RWPE1 (cell line): ENCODE measurements at regions not wholly inside any gene's neighbourhood (a gene's known extent, or its start where the extent isn't known, plus 50 kb on each side); places are given as distances from the start of the nearest gene placed in this dataset.
"Not testable (repeated sequence)": the region's sequence is repeated elsewhere in the genome, so short reads cannot be mapped to it uniquely, and the experiment has no call there.

ENCODE experiments used
- CTCF ChIA-PET: fragments of 350-600 bp; sonication (Branson Sonifier 250); formaldehyde crosslinking; extraction: SDS; loops from one replicate; lab custom pipeline; 2021; lab: Yijun Ruan, JAX
- POLR2A ChIA-PET: fragments of 400-600 bp; formaldehyde crosslinking; extraction: SDS; loops from one replicate; lab custom pipeline; 2020; ENCODE audit warnings: antibody characterized with exemption; ENCODE audit not compliant: low non-redundant PET; lab: Yijun Ruan, JAX
- DNase-seq: peaks from one replicate; pipeline ENCODE4 v3.0.0; 2012; ENCODE audit warnings: low spot score
- H3K27ac ChIP-seq: fragments of 450-650 bp; 2 replicates; pipeline ENCODE4 v1.5.1; 2017
- TF ChIP-seq, protein P1 (sequence below): fragments of 450-650 bp; conservative IDR thresholded peaks from 2 replicates; pipeline ENCODE4 v1.5.1; 2017; ENCODE audit warnings: low read depth, mild to moderate bottlenecking

DNA sequence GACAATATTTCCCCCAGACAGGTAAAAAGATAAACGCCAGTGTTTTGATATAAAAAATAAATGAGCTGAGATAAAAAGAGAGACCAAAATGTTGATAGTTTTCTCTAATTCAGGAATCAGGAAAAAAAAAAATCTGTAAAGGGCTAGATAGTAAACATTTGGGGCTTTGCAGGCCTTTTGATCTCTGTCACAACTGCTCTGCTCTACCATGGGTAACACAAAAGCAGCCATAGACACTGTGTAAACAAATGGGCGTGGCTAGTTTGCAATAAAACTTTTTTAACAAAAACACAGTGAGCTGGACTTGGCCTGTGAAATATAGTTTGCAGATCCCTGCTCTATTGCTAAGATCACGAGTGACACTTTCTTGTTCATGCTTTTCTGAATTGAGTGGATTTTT lies 219.1 kb upstream of the STXBP5 start:
- no peak overlapping the region for H3K27ac ChIP-seq
- TF ChIP-seq, protein P1, sequence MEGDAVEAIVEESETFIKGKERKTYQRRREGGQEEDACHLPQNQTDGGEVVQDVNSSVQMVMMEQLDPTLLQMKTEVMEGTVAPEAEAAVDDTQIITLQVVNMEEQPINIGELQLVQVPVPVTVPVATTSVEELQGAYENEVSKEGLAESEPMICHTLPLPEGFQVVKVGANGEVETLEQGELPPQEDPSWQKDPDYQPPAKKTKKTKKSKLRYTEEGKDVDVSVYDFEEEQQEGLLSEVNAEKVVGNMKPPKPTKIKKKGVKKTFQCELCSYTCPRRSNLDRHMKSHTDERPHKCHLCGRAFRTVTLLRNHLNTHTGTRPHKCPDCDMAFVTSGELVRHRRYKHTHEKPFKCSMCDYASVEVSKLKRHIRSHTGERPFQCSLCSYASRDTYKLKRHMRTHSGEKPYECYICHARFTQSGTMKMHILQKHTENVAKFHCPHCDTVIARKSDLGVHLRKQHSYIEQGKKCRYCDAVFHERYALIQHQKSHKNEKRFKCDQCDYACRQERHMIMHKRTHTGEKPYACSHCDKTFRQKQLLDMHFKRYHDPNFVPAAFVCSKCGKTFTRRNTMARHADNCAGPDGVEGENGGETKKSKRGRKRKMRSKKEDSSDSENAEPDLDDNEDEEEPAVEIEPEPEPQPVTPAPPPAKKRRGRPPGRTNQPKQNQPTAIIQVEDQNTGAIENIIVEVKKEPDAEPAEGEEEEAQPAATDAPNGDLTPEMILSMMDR, result no peak
- ChIA-PET CTCF (interaction anchor here (0.6 kb wide), 1 partner anchor 1250 kb away, joined by 4 read pairs; no protein-coding TSS in a partner anchor), POLR2A (no interaction called here)
- DNase-seq, result no peak

DNA sequence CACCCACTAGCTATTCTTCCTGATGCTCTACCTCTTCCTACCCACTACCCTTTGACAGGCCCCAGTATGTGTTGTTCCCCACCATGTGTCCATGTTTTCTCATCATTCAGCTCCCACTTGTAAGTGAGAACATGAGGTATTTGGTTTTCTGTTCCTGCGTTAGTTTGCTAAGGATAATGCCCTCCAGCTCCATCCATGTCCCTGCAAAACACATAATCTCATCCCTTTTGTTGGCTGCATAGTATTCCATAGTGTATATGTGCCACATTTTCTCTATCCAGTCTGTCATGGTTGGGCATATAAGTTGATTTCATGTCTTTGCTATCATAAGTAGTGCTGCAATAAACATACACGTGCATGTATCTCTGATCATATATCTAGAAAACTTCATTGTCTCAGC lies 218.3 kb upstream of the STXBP5 start:
- no peak overlapping the region for H3K27ac ChIP-seq
- ChIA-PET CTCF (no interaction called here), POLR2A (no interaction called here)
- no peak for DNase-seq
- TF ChIP-seq, protein P1, result no peak

DNA sequence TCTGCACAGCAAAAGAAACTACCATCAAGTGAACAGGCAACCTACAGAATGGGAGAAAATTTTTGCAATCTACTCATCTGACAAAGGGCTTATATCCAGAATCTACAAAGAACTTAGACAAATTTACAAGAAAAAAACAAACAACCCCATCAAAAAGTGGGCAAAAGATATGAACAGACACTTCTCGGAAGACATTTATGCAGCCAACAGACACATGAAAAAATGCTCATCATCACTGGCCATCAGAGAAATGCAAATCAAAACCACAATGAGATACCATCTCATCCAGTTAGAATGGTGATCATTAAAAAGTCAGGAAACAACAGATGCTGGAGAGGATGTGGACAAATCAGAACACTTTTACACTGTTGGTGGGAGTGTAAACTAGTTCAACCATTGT lies 216.3 kb upstream of the STXBP5 start:
- POLR2A ChIA-PET, H3K27ac ChIP-seq: not testable (repeated sequence)

DNA sequence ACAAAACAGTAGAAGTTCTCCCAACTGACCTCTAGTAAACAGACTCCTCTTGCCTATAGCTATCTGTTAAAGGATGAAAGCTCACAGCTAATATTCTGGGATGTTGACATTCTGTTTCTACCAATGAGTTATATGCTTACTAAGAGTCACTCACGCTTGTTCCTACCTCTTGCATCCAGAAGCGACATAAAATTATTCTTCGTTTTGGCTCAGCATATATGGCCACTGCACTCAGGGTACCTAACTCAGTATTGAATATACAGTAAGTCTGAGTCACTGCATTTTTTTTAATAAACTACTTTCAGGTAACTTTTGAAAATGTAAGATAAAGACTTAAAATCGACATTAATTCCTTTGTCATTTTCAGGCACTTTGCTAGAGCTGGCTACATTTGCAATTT lies 214.4 kb upstream of the STXBP5 start:
- H3K27ac ChIP-seq, result no peak overlapping the region
- no peak for DNase-seq
- ChIA-PET POLR2A (no interaction called here), CTCF (interaction anchor here (0.7 kb wide), 1 partner anchor 239 kb away, joined by 3 read pairs; no protein-coding TSS in a partner anchor)
- TF ChIP-seq, protein P1, result no peak

More for the DNA sequence above, 216.3 kb upstream of the STXBP5 start:
- DNase-seq, CTCF ChIA-PET: not testable (repeated sequence)

DNA sequence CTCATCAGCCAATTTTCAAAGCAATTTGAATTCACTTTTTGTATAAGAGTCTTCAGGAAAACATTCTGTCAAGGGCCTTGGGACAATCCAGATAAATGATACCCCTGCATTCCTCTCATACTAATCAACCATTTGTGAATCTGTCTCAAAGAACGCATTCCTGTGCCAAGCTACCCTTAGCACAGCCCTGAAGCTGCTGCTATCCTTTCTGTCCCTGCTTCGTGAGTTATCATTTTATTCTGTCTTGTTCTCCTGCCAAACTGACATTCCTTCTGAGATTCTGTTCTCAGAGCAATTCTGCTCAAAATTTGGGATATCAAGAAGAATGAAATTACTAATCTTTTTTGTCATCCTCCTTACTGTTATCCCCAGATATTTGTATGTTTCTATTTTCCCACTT lies 213.9 kb upstream of the STXBP5 start:
- POLR2A ChIA-PET, result no interaction called here
- TF ChIP-seq, protein P1, result no peak
- CTCF ChIA-PET, result interaction anchor here (0.6 kb wide), 1 partner anchor 50 kb away, joined by 3 read pairs; no protein-coding TSS in a partner anchor
- no peak overlapping the region for H3K27ac ChIP-seq
- DNase-seq, result no peak

DNA sequence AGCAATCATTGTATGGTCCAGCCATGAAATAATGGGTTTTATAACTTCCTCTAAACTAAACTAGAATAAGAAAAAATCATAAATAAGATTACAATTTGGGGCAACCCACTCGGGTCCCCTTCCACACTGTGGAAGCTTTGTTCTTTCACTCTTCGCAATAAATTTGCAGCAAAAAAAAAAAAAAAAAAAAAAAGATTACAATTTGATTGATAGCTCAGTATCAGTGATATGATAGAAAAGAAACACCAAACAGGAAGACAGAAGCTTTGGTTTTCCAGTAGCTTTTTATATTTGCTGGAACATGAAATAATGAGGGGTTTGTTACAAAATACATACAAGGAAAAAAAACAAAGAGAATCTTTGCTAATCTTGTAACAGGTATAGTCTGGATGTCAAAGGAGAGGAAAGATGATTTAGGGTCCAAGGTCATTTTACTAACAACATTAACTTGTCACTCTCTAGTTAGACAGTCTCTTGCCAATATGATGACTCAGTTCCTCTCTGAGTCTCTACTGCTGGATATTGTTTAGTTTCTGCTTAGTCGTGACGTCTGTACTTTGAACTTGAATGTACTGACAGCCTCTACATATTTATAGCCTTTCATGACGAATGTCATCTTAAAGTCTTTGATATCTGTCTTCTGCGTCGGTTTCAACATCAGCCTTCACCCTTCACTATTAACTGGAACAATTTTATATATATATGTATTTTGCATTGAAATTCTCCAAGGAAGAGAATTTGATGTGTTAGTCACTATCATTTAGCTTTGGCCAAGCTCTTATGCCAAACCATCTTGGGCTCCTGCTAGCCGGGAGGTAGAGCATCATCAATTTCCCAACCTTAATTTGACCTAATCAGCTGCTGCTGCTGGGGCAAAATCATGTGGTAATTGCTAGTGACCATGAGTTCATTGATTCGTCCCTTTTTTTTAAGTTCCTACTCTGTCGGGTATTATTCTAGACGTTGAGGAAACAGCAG lies 213.1 kb upstream of the STXBP5 start:
- H3K27ac ChIP-seq, result no peak overlapping the region
- POLR2A ChIA-PET, result no interaction called here
- TF ChIP-seq, protein P1, result no peak
- CTCF ChIA-PET, result interaction anchor here (0.6 to 0.7 kb wide), 3 partner anchors 25 to 50 kb away, joined by 3 to 4 read pairs (median 3); no protein-coding TSS in a partner anchor
- peak; percentile 12 for DNase-seq

DNA sequence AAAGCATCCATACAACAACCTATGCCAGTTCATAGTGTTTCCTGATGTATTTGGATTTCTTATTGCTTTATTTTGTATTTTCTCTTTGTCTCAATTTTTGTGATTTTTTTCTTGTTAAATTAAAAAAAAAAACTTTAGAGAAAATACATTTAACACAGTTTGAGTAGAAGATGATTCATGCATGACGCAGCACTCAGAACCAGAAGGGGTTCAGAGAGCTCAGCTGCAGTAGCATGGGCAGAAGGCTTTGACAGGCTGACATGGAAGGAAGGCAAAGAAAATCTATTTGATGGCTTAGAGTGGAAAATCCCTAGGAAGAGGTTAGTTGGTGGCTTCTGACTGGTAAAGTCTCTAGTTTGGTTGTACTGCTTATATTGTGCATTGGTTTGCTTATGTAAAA lies 207.2 kb upstream of the STXBP5 start:
- POLR2A ChIA-PET, result no interaction called here
- CTCF ChIA-PET, result no interaction called here

More for the DNA sequence above, 207.2 kb upstream of the STXBP5 start:
- no peak for DNase-seq
- no peak overlapping the region for H3K27ac ChIP-seq
- TF ChIP-seq, protein P1, result no peak
